ENCODE measurements at regions not wholly inside any gene's neighbourhood (a gene's known extent, or its start where the extent isn't known, plus 50 kb on each side); places are given as distances from the start of the nearest gene placed in this dataset.

DNA sequence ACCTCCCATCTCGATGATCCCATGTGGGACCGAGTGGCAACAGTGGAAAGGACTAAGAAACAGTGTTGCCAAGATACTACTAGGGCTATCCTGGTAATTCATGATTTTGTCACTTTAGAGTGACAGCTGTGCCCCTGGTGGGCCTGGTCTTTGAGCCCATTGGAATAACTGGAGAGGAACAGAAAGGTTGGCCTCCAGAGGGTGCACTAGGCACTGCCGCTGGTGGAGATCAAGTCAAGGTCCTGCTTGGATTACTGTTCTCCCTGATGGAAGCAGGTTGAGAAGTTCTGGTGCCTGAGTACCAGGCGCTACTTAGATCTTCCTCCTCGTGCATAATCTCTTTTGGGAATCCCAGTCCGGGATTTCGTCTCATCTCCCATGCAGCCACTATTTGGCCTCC, 129.6 kb downstream of the SEC61B start:
- Mint-ChIP-seq H3K27ac (no peak overlapping the region), H3K27me3 (ENCODE audit: low read depth) (no peaks in the 10 kb centered on the region; the same call in 1 of the 2 replicates), H3K4me1 (no peaks in the 10 kb centered on the region), H3K4me3 (no peak overlapping the region), H3K9me3 (no peaks in the 10 kb centered on the region), H3K36me3 (no peaks in the 10 kb centered on the region)
- peak; percentile 68; the same call in 1 of the 2 replicates for ATAC-seq
- ChIA-PET CTCF (interaction anchor here (0.6 kb wide), 1 partner anchor 76 kb away, joined by 3 read pairs; no protein-coding TSS in a partner anchor), POLR2A (no interaction called here)
- TF ChIP-seq, protein P1, sequence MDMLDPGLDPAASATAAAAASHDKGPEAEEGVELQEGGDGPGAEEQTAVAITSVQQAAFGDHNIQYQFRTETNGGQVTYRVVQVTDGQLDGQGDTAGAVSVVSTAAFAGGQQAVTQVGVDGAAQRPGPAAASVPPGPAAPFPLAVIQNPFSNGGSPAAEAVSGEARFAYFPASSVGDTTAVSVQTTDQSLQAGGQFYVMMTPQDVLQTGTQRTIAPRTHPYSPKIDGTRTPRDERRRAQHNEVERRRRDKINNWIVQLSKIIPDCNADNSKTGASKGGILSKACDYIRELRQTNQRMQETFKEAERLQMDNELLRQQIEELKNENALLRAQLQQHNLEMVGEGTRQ (CRISPR knock-in tag; IDR thresholded peaks at IDR 0.05): no peak
- TF ChIP-seq, protein P2, sequence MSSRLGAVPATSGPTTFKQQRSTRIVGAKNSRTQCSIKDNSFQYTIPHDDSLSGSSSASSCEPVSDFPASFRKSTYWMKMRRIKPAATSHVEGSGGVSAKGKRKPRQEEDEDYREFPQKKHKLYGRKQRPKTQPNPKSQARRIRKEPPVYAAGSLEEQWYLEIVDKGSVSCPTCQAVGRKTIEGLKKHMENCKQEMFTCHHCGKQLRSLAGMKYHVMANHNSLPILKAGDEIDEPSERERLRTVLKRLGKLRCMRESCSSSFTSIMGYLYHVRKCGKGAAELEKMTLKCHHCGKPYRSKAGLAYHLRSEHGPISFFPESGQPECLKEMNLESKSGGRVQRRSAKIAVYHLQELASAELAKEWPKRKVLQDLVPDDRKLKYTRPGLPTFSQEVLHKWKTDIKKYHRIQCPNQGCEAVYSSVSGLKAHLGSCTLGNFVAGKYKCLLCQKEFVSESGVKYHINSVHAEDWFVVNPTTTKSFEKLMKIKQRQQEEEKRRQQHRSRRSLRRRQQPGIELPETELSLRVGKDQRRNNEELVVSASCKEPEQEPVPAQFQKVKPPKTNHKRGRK (CRISPR knock-in tag; IDR thresholded peaks at IDR 0.05; ENCODE audit: borderline replicate concordance): no peak
- TF ChIP-seq ATF1 (CRISPR knock-in tag; IDR thresholded peaks at IDR 0.05): no peak
- no peak for TF ChIP-seq ZNF416 (CRISPR knock-in tag; IDR thresholded peaks at IDR 0.05)
- TF ChIP-seq SOX15 (CRISPR knock-in tag; IDR thresholded peaks at IDR 0.05): no peak
- no peak for TF ChIP-seq E2F4 (CRISPR knock-in tag; IDR thresholded peaks at IDR 0.05; ENCODE audit: borderline replicate concordance, low read depth)
- TF ChIP-seq, protein P3, sequence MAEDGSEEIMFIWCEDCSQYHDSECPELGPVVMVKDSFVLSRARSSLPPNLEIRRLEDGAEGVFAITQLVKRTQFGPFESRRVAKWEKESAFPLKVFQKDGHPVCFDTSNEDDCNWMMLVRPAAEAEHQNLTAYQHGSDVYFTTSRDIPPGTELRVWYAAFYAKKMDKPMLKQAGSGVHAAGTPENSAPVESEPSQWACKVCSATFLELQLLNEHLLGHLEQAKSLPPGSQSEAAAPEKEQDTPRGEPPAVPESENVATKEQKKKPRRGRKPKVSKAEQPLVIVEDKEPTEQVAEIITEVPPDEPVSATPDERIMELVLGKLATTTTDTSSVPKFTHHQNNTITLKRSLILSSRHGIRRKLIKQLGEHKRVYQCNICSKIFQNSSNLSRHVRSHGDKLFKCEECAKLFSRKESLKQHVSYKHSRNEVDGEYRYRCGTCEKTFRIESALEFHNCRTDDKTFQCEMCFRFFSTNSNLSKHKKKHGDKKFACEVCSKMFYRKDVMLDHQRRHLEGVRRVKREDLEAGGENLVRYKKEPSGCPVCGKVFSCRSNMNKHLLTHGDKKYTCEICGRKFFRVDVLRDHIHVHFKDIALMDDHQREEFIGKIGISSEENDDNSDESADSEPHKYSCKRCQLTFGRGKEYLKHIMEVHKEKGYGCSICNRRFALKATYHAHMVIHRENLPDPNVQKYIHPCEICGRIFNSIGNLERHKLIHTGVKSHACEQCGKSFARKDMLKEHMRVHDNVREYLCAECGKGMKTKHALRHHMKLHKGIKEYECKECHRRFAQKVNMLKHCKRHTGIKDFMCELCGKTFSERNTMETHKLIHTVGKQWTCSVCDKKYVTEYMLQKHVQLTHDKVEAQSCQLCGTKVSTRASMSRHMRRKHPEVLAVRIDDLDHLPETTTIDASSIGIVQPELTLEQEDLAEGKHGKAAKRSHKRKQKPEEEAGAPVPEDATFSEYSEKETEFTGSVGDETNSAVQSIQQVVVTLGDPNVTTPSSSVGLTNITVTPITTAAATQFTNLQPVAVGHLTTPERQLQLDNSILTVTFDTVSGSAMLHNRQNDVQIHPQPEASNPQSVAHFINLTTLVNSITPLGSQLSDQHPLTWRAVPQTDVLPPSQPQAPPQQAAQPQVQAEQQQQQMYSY (CRISPR knock-in tag; IDR thresholded peaks at IDR 0.05): no peak
- no peak for TF ChIP-seq NR1H2 (CRISPR knock-in tag; IDR thresholded peaks at IDR 0.05)
- peak; percentile 31 for DNase-seq (ENCODE audit: low spot score)

DNA sequence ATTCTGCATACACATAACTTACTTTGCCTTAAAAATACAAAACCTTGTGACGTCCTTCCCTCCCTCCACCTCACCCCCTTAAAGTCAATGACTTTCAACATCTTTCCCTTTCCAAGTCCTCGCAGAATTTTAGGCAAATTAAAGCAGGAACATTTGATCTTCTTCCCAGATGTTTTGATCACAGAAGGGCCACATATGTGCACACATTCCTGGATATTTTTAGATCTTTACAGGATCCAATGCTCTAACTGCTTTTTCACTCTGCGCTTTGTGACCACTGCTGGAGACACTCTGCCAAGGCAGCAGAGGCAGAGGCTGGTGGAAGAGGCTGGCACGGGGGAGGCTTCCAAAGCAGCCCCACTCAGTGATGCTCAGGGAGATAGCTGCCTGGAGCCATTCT, 130.7 kb downstream of the SEC61B start:
- DNase-seq (ENCODE audit: low spot score): no peak
- POLR2A ChIA-PET: no interaction called here
- H3K9me3 Mint-ChIP-seq: no peaks in the 10 kb centered on the region
- no peak overlapping the region for H3K4me3 Mint-ChIP-seq
- CTCF ChIA-PET: no interaction called here
- H3K36me3 Mint-ChIP-seq: no peaks in the 10 kb centered on the region
- H3K27me3 Mint-ChIP-seq (ENCODE audit: low read depth): no peaks in the 10 kb centered on the region; the same call in 1 of the 2 replicates
- ATAC-seq: no peak
- no peaks in the 10 kb centered on the region for H3K4me1 Mint-ChIP-seq
- H3K27ac Mint-ChIP-seq: no peak overlapping the region
- no peak for TF ChIP-seq NR1H2 (CRISPR knock-in tag; IDR thresholded peaks at IDR 0.05)
- TF ChIP-seq CREB1 (CRISPR knock-in tag; IDR thresholded peaks at IDR 0.05): no peak
- no peak for TF ChIP-seq TP53 (CRISPR knock-in tag; IDR thresholded peaks at IDR 0.05)
- no peak for TF ChIP-seq E2F5 (CRISPR knock-in tag; IDR thresholded peaks at IDR 0.05)
- no peak for TF ChIP-seq PRRX2 (CRISPR knock-in tag; IDR thresholded peaks at IDR 0.05)
- TF ChIP-seq, protein P4, sequence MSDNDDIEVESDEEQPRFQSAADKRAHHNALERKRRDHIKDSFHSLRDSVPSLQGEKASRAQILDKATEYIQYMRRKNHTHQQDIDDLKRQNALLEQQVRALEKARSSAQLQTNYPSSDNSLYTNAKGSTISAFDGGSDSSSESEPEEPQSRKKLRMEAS (CRISPR knock-in tag; IDR thresholded peaks at IDR 0.05): no peak
- TF ChIP-seq ATF1 (CRISPR knock-in tag; IDR thresholded peaks at IDR 0.05): no peak
- no peak for TF ChIP-seq CREM (CRISPR knock-in tag; IDR thresholded peaks at IDR 0.05)
- no peak for TF ChIP-seq ZNF425 (CRISPR knock-in tag; conservative IDR thresholded peaks at IDR 0.05)
- TF ChIP-seq, protein P5, sequence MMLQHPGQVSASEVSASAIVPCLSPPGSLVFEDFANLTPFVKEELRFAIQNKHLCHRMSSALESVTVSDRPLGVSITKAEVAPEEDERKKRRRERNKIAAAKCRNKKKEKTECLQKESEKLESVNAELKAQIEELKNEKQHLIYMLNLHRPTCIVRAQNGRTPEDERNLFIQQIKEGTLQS (CRISPR knock-in tag; conservative IDR thresholded peaks at IDR 0.05): no peak
- no peak for TF ChIP-seq SMAD3 (CRISPR knock-in tag; IDR thresholded peaks at IDR 0.05; ENCODE audit: borderline replicate concordance)
- TF ChIP-seq JUN (CRISPR knock-in tag; IDR thresholded peaks at IDR 0.05): no peak
- TF ChIP-seq HMGA2 (CRISPR knock-in tag; IDR thresholded peaks at IDR 0.05): no peak
- no peak for TF ChIP-seq ESRRA (CRISPR knock-in tag; IDR thresholded peaks at IDR 0.05; ENCODE audit: borderline replicate concordance)
- TF ChIP-seq, protein P6, sequence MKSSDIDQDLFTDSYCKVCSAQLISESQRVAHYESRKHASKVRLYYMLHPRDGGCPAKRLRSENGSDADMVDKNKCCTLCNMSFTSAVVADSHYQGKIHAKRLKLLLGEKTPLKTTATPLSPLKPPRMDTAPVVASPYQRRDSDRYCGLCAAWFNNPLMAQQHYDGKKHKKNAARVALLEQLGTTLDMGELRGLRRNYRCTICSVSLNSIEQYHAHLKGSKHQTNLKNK (CRISPR knock-in tag; IDR thresholded peaks at IDR 0.05): no peak
- TF ChIP-seq HMGXB4 (CRISPR knock-in tag; IDR thresholded peaks at IDR 0.05): no peak
- no peak for TF ChIP-seq TEAD4 (CRISPR knock-in tag; IDR thresholded peaks at IDR 0.05)

Data from WTC11 (cell line).